ENCODE measurements at regions not wholly inside any gene's neighbourhood (a gene's known extent, or its start where the extent isn't known, plus 50 kb on each side); places are given as distances from the start of the nearest gene placed in this dataset.

DNA sequence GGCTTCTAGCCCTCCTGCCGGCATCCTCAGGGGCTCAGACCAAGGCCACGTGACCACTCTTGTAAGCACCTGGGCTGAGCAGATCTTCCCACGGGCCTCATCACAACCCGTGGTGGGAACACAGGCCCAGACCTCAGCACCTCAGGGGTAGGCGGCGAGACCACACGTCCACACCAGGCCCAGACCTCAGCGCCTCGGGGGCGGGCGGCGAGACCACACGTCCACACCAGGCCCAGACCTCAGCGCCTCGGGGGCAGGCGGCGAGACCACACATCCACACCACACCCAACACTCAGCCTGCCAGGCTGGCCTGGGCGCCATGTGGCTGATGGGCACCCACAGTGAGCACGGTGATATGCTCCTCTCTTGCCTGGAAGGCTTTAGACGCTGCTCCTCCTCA lies 334.4 kb upstream of the SALL3 start:
- no peak for DNase-seq (ENCODE audit: low read depth)

GRCh38 chr18:78647018-78647417 lies 332.6 kb upstream of the SALL3 start:
- no peak for DNase-seq (ENCODE audit: low read depth)

DNA sequence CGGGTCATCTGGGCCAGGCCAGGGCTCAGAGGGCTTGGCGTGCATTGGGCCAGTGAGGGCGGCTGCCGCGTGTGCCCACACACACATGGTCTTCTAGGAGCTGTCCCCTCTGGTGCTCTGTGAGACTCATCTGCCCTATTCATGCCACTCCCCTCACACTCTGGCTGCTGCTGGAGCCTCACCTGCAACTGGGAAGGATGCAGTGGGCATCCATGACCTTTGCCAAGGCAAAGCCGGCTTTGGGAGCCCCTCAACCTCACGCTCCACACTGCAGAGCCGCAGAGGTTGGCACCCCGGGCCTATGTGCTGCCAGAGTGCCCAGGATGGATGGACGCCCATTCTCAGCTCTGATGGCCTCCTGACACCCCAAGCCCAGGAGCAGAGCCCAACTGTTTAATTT lies 330.2 kb upstream of the SALL3 start:
- no peak for DNase-seq (ENCODE audit: low read depth)

GRCh38 chr18:78650926-78651325 lies 328.7 kb upstream of the SALL3 start:
- DNase-seq (ENCODE audit: low read depth): no peak

DNA sequence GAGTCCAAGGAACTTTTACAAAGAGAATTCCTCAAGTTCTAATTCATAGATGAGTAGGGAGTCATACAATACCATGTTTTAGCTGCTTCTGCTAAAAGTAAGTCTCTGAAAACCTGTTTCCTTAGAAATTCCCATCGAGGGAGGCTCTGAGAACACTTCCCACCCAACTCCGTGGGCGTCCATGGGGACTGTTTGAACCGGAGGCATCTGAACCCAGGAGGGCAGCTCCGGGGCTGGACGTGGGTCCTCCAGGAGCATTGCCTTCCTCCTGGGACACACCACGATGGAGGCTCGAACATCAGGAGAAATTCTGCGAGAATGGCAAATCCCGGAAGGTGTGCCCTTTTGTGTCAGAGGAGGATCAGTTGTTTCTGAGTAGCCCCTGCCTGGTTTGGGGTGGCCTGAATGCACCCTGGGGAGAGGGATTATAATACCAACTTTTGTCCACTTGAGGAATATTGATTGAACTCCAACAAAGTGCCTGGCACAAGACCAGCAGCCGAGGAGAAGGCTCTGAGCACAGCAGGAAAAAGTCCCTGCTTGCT lies 327.5 kb upstream of the SALL3 start:
- no peak for DNase-seq (ENCODE audit: low read depth)

DNA sequence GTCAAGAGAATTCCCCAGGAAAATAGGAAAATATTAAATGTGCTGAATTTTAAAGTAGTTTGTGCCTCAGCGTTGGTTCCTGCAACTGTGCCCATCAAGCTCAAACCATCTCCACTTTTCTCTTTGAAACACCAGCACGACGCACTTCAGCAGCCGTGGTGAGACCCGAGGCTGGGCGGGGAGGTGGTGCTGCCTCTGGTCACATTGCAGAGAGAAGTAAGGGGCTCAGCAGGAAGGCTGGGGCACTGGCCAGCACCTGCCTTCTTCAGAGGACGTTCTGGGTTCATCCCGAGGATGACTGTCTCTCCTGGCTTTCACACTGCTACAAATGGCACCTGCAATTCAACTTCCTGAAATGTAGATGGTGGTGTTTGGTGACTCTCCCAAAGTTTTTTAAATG lies 323.7 kb upstream of the SALL3 start:
- DNase-seq (ENCODE audit: low read depth): no peak

DNA sequence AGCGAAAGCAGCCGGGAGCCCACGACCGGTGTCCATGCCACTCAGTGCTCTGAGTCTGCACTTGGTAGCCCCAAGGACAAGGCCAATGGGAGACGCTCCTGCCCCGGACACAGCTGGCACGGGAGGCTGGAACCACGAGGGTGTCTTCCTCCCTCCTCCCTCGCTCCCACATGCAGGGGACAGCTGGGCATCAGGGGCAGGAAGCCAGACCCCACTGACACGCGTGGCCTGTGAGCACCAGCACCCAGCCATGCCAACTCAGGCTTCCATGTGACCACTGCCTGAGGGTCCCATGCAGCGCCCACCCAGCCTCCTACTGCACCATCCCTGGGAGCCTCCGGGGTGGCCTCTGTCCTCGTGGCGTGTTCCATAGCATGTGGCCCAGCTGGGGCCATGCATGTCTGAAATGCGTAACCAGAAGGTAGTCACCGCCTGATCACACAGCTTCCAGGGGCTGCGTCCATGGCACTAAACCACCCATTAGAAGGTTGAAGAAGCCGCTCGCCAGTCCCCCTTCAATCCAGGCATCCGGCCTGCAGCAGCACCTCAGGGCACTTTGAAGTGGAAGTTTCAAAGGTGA lies 323.2 kb upstream of the SALL3 start:
- DNase-seq (ENCODE audit: low read depth): no peak

DNA sequence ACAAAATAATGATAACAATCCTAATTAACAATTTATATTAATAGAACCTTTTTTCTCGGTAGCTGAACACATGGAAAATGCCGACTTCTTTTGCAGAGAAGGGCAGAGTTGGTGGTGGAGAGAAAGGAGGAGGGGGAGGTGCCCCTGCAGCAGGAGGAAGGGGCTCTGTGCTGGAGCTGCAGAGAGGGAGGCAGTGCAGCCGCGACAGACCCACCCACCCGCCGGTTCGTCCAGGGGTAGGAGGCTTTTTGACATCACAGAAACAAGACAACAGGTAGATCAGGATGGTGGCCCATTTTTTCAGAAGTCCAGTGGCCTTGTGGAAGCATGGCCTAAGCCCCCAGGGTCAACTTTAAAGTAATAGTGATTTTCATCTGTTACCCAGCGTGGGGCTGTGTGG lies 321.1 kb upstream of the SALL3 start:
- DNase-seq (ENCODE audit: low read depth): no peak

GRCh38 chr18:78659057-78659456 lies 320.6 kb upstream of the SALL3 start:
- no peak for DNase-seq (ENCODE audit: low read depth)

DNA sequence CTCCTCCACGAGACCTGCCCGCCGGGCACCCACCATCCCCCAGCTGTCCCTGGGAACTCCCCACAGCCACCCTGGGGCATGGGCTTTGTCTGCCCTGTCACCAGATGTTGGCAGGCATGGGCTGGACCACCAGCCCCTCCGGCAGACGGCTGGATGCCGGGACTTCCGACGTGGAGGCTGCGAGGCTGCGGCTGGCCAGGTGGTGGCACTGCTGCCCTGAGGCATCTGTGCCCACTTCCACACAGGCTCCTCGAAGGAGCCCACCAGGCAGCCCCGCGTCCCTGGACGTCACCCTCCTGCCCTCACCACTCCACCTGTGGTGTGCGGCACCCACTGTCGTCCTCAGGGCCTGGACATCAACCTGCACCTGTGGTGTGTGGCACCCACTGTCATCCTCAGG lies 319.9 kb upstream of the SALL3 start:
- no peak for DNase-seq (ENCODE audit: low read depth)

DNA sequence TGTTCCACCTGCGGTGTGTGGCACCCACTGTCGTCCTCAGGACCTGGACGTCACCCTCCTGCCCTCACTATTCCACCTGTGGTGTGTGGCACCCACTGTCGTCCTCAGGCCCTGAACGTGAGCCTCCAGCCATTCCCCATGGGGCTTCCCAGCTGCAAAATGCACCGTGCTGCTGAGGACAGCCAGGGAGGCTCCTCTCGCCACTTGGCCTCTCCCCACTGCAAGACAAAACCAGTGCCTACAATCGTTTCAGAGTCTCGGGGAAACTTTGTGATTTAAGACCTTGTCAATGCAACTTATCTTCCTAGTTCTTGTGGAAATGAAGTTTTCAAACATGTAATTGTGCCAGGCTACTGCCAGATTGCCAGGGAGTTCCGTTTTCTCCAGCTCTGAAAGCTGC lies 319.3 kb upstream of the SALL3 start:
- DNase-seq (ENCODE audit: low read depth): no peak

DNA sequence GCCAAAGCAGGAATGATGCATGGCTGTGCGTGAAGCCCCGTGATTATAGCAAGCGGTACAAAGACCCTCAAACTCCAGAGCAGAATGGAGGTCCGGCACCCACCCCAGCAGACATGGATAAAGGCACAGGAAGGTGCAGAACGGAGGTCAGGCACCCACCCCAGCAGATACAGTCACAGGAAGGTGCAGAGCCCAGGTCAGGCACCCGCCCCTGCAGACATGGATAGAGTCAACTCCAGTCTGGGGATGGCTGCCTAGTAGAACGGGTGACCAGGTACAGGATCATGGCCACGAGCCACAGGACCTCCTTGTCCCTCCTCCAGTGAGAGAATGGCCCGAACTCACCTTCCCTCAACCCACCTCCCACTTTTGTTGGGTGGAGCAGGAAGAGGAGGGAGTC lies 318.3 kb upstream of the SALL3 start:
- no peak for DNase-seq (ENCODE audit: low read depth)

GRCh38 chr18:78662879-78663278 lies 316.7 kb upstream of the SALL3 start:
- DNase-seq (ENCODE audit: low read depth): no peak

DNA sequence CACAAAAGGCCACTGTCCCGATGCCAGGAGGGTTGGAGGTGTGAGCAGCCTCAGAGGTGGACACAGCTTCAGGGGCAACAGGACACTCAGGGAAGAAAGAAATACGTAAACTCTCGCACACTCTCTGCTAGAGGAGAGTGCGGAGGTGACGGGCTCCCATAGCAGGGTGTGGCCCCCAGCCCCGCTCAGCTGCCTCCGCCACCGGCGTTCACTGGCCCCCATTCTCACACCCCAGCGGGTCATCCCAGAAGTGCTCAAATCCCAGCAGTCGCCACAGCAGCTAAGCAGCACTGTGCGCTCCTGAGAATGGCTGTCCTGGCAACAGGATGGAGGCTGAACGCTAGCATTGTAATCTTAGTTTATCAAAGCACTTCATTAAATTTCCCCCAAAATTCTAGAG lies 315.6 kb upstream of the SALL3 start:
- no peak for DNase-seq (ENCODE audit: low read depth)

DNA sequence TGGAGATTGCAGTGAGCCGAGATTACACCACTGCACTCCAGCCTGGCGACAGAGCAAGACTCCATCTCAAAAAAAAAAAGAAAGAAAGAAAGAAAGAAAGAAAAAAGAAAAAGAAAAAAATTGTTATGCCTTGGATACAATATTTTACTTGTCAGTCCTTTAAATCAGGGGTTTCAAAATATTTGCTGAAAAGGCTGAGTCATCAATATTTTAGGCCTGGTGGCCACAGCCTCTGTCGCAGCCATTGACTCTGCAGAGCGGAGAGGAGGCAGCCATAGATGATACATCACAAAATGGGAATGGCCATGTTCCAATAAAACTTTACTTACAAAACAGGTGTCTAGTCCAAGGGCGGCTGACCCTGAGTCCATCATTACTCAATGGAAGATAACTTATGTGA lies 314.8 kb upstream of the SALL3 start:
- no peak for DNase-seq (ENCODE audit: low read depth)

- DNase-seq (ENCODE audit: low read depth): no peak
Measured at GRCh38 chr18:78665644-78666043, 314.0 kb upstream of the SALL3 start.

- DNase-seq (ENCODE audit: low read depth): no peak
Measured at GRCh38 chr18:78666666-78667335, 312.8 kb upstream of the SALL3 start.

- no peak for DNase-seq (ENCODE audit: low read depth)
Measured at GRCh38 chr18:78670778-78671391, 308.7 kb upstream of the SALL3 start.

DNA sequence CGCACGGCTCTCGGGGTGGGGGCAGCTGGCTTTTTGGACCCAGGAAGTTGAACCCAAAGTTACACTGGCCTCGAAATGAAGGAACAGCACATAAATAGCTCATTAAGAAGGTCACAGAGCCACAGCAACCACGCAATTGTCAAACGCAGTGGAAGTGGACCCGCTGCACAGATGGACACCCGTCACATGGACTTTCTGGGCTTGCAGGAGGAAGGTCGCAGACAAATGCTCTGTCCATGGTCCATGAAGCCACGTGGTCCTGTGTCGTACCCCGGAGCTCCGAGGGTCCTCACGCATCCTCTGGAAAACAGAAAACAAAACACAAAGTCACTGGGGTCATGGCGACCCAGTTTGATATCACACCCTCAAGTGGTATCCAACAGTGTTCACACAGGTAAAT lies 308.1 kb upstream of the SALL3 start:
- no peak for DNase-seq (ENCODE audit: low read depth)

DNA sequence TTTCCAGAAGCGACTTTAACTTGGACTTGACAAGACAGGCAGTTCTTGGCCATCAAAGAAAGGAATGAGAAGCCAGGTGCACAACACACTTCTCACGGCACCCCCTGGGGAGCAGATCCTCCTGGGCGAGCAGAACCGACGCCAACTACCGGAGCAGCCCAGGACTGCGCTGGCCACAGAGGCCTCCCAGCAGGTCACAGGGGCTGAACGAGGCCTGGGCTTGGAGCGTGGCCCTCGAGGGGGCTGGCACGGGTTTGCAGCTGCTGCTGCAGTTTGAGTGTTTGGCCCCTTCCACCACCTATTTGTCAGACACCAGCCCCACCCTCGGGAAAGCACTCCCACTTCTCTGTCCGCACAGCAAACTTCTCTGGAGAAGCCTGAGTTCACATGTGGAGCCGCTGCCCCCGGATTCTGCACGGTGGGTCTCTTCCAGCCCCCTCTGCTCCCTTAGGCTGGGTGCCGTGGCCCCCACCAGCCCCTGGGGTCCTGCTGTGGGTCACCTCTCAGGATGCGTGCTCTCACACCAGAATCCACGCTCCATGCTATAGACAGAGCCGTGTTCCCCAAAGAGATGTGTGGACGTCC lies 306.7 kb upstream of the SALL3 start:
- no peak for DNase-seq (ENCODE audit: low read depth)

- DNase-seq (ENCODE audit: low read depth): no peak
Measured at GRCh38 chr18:78673516-78674321, 305.9 kb upstream of the SALL3 start.

GRCh38 chr18:78675231-78675630 lies 304.4 kb upstream of the SALL3 start:
- DNase-seq (ENCODE audit: low read depth): no peak

All from RPMI7951 (cell line).